ENCODE measurements at regions not wholly inside any gene's neighbourhood (a gene's known extent, or its start where the extent isn't known, plus 50 kb on each side); places are given as distances from the start of the nearest gene placed in this dataset.

GRCh38 chr5:20498926-20499325 lies 510.9 kb upstream of the CDH18 start:
- intact Hi-C loops (cut with DNase I; ENCODE audit: low total_unique reads), result no loop called here
- Histone ChIP-seq H3K4me3 (no peak overlapping the region), H3K27ac (no peak overlapping the region), H3K9me3 (no peaks in the 10 kb centered on the region), H3K4me1 (no peaks in the 10 kb centered on the region), H3K27me3 (no peaks in the 10 kb centered on the region), H3K36me3 (no peaks in the 10 kb centered on the region)
- DNase-seq, result no peak
- TF ChIP-seq, protein P1, sequence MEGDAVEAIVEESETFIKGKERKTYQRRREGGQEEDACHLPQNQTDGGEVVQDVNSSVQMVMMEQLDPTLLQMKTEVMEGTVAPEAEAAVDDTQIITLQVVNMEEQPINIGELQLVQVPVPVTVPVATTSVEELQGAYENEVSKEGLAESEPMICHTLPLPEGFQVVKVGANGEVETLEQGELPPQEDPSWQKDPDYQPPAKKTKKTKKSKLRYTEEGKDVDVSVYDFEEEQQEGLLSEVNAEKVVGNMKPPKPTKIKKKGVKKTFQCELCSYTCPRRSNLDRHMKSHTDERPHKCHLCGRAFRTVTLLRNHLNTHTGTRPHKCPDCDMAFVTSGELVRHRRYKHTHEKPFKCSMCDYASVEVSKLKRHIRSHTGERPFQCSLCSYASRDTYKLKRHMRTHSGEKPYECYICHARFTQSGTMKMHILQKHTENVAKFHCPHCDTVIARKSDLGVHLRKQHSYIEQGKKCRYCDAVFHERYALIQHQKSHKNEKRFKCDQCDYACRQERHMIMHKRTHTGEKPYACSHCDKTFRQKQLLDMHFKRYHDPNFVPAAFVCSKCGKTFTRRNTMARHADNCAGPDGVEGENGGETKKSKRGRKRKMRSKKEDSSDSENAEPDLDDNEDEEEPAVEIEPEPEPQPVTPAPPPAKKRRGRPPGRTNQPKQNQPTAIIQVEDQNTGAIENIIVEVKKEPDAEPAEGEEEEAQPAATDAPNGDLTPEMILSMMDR (IDR thresholded peaks at IDR 0.05), result no peak

DNA sequence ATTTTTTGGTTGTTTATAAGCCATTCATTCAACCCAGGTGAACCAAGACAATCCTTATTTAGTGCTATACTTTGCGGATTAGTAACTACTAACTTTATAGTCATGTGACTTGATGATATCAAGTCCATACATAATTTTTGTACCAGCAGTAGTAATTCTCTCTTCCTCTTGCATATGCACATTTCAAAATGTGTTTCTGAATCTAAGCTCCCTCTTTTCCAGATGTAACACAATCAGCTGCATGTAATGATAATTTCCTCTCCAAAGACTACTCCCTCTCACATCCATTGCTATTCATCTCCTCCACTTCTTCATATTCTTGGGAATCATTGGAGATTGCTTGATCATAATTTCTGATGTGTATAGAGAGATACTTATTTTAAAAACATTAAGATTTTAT lies 510.1 kb upstream of the CDH18 start:
- H3K9me3 ChIP-seq, result no peaks in the 10 kb centered on the region
- H3K36me3 ChIP-seq, result no peaks in the 10 kb centered on the region
- no peak for DNase-seq
- H3K4me3 ChIP-seq, result no peak overlapping the region
- TF ChIP-seq, protein P1 (IDR thresholded peaks at IDR 0.05), result no peak
- H3K27ac ChIP-seq, result no peak overlapping the region
- intact Hi-C loops (cut with DNase I; ENCODE audit: low total_unique reads), result no loop called here
- H3K27me3 ChIP-seq, result no peaks in the 10 kb centered on the region
- no peaks in the 10 kb centered on the region for H3K4me1 ChIP-seq

GRCh38 chr5:20497356-20497755 lies 509.4 kb upstream of the CDH18 start:
- Histone ChIP-seq H3K27me3 (no peaks in the 10 kb centered on the region), H3K9me3 (no peaks in the 10 kb centered on the region), H3K27ac (no peak overlapping the region), H3K4me3 (no peak overlapping the region), H3K4me1 (no peaks in the 10 kb centered on the region), H3K36me3 (no peaks in the 10 kb centered on the region)
- TF ChIP-seq, protein P1 (IDR thresholded peaks at IDR 0.05), result no peak
- DNase-seq, result no peak
- intact Hi-C loops (cut with DNase I; ENCODE audit: low total_unique reads), result no loop called here

DNA sequence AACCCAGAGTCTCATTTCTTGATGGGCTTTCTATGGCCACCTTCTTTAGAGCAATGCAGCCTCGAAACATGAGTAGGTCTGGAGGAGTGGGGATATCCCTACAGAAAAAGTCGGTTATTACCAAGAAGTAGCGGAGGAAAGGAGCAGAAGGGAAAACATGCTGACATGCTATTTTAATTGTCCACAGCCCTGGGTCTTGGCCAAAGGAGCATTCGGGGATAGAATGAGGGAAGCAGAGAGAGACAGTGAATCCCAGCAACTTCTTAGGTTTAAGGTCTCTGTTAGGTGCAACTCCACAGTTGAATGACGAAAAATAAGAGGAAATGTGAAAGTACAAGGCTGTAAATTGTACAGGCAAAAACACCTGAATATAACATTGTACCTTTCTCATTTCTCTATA lies 506.7 kb upstream of the CDH18 start:
- no peak for DNase-seq
- Histone ChIP-seq H3K27me3 (no peaks in the 10 kb centered on the region), H3K9me3 (no peaks in the 10 kb centered on the region), H3K36me3 (no peaks in the 10 kb centered on the region), H3K4me1 (no peaks in the 10 kb centered on the region), H3K27ac (no peak overlapping the region), H3K4me3 (no peak overlapping the region)
- TF ChIP-seq, protein P1 (IDR thresholded peaks at IDR 0.05), result no peak
- intact Hi-C loops (cut with DNase I; ENCODE audit: low total_unique reads), result no loop called here

DNA sequence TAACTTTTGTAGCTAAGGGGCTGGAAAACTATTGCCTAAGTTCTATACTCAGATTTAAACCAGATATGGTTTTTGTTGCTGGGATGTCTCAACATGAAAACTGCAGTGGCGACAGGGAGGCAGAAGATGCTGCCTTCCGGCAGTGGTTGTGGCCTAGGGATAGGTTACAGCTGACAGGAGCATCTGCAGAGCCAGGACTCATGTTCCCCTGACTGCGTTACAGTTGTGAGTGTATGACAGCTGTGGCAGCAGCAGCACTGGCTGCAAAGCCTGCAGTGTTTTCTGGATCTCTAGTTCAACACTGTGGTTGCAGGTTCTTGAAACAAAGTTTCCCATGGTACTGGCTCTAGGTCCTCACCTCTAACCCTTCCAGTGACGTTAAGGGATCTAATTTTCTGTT lies 498.8 kb upstream of the CDH18 start:
- TF ChIP-seq, protein P1 (IDR thresholded peaks at IDR 0.05), result no peak
- H3K27me3 ChIP-seq, result no peaks in the 10 kb centered on the region
- H3K9me3 ChIP-seq, result no peaks in the 10 kb centered on the region
- no peak for DNase-seq
- no peak overlapping the region for H3K27ac ChIP-seq
- H3K36me3 ChIP-seq, result no peaks in the 10 kb centered on the region
- intact Hi-C loops (cut with DNase I; ENCODE audit: low total_unique reads), result no loop called here
- H3K4me1 ChIP-seq, result no peaks in the 10 kb centered on the region
- H3K4me3 ChIP-seq, result no peak overlapping the region

GRCh38 chr5:20476016-20476415 lies 488.0 kb upstream of the CDH18 start:
- no peak overlapping the region for H3K27ac ChIP-seq
- no peaks in the 10 kb centered on the region for H3K4me1 ChIP-seq
- TF ChIP-seq, protein P1 (IDR thresholded peaks at IDR 0.05), result no peak
- DNase-seq, result no peak
- no peak overlapping the region for H3K4me3 ChIP-seq
- H3K9me3 ChIP-seq, result no peaks in the 10 kb centered on the region
- intact Hi-C loops (cut with DNase I; ENCODE audit: low total_unique reads), result no loop called here
- H3K27me3 ChIP-seq, result no peaks in the 10 kb centered on the region
- no peaks in the 10 kb centered on the region for H3K36me3 ChIP-seq

Data from tibial artery (tissue), 4 donors.